UCSD-AML1 (cell line): ENCODE measurements at regions not wholly inside any gene's neighbourhood (a gene's known extent, or its start where the extent isn't known, plus 50 kb on each side); places are given as distances from the start of the nearest gene placed in this dataset.

Experiments
- DNase-seq: peaks from one replicate; lab custom pipeline; 2025; ENCODE audit not compliant: unreplicated experiment; lab: John Stamatoyannopoulos, UW

GRCh38 chr15:38646716-38647115, 82.1 kb upstream of the RASGRP1 start:
- no peak for DNase-seq

GRCh38 chr15:38647683-38648082, 83.1 kb upstream of the RASGRP1 start:
- DNase-seq, result no peak

- no peak for DNase-seq
Measured at GRCh38 chr15:38648121-38648843, 83.7 kb upstream of the RASGRP1 start.

- no peak for DNase-seq
Measured at GRCh38 chr15:38650384-38650783, 85.8 kb upstream of the RASGRP1 start.

GRCh38 chr15:38650936-38651327, 86.3 kb upstream of the RASGRP1 start:
- DNase-seq, result no peak

- DNase-seq, result no peak
Measured at GRCh38 chr15:38651328-38652038, 86.9 kb upstream of the RASGRP1 start.

- no peak for DNase-seq
Measured at GRCh38 chr15:38652183-38652794, 87.7 kb upstream of the RASGRP1 start.

- DNase-seq, result no peak
Measured at GRCh38 chr15:38652998-38653397, 88.4 kb upstream of the RASGRP1 start.

GRCh38 chr15:38658431-38658830, 93.8 kb upstream of the RASGRP1 start:
- DNase-seq, result no peak

- DNase-seq, result no peak
Measured at GRCh38 chr15:38660738-38661137, 96.1 kb upstream of the RASGRP1 start.

- DNase-seq, result no peak
Measured at GRCh38 chr15:38662033-38662802, 97.6 kb upstream of the RASGRP1 start.

GRCh38 chr15:38662805-38663204, 98.2 kb upstream of the RASGRP1 start:
- no peak for DNase-seq

- DNase-seq, result no peak
Measured at GRCh38 chr15:38665586-38666305, 101.1 kb upstream of the RASGRP1 start.

GRCh38 chr15:38666865-38667510, 102.4 kb upstream of the RASGRP1 start:
- DNase-seq, result no peak

- no peak for DNase-seq
Measured at GRCh38 chr15:38667890-38668850, 103.6 kb upstream of the RASGRP1 start.

GRCh38 chr15:38668898-38669391, 104.3 kb upstream of the RASGRP1 start:
- no peak for DNase-seq

GRCh38 chr15:38670128-38671005, 105.8 kb upstream of the RASGRP1 start:
- no peak for DNase-seq

- no peak for DNase-seq
Measured at GRCh38 chr15:38671006-38671387, 106.4 kb upstream of the RASGRP1 start.
